ENCODE measurements at regions not wholly inside any gene's neighbourhood (a gene's known extent, or its start where the extent isn't known, plus 50 kb on each side); places are given as distances from the start of the nearest gene placed in this dataset.

DNA sequence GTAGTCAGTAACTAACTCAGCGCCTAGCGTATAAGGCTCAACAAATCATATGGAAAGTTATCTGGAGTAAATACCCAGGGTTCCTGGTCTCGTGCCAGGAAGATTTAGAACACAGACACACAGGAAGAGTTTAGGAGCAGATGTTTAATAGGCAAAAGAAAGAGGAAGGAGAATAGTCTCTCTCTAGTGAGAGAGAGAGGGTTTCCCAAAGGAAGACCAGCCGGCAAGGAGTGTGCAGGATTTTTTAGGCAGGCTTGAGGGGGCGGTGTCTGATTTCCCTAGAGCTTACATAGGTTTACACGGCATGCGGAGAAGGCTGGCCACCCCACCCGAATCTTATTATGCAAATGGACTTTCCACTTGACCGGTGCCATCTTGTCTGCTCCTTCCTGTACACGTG, 284.0 kb upstream of the FRG1 start:
- TF ChIP-seq, protein P1, sequence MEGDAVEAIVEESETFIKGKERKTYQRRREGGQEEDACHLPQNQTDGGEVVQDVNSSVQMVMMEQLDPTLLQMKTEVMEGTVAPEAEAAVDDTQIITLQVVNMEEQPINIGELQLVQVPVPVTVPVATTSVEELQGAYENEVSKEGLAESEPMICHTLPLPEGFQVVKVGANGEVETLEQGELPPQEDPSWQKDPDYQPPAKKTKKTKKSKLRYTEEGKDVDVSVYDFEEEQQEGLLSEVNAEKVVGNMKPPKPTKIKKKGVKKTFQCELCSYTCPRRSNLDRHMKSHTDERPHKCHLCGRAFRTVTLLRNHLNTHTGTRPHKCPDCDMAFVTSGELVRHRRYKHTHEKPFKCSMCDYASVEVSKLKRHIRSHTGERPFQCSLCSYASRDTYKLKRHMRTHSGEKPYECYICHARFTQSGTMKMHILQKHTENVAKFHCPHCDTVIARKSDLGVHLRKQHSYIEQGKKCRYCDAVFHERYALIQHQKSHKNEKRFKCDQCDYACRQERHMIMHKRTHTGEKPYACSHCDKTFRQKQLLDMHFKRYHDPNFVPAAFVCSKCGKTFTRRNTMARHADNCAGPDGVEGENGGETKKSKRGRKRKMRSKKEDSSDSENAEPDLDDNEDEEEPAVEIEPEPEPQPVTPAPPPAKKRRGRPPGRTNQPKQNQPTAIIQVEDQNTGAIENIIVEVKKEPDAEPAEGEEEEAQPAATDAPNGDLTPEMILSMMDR (IDR thresholded peaks at IDR 0.05), result no peak
- no peak for TF ChIP-seq SIN3A (IDR thresholded peaks at IDR 0.05; ENCODE audit: borderline replicate concordance, insufficient read depth, low read depth, low read length)
- TF ChIP-seq POLR2AphosphoS5 (IDR thresholded peaks at IDR 0.05; ENCODE audit: low read depth, low read length), result no peak
